Colonic mucosa (tissue), 4 donors: ENCODE measurements at regions not wholly inside any gene's neighbourhood (a gene's known extent, or its start where the extent isn't known, plus 50 kb on each side); places are given as distances from the start of the nearest gene placed in this dataset.
A peak's percentile ranks its signal among the peaks of the same experiment; 100 is the strongest.

Experiments used
- DNase-seq: peaks from one replicate; pipeline ENCODE4 v3.0.0-alpha.2; 2020
- H3K27ac ChIP-seq: fragments of 200-600 bp; one replicate; pipeline ENCODE4 v1.8.0; 2021
- H3K27me3 ChIP-seq: fragments of 200-600 bp; one replicate; pipeline ENCODE4 v1.8.0; 2021
- H3K36me3 ChIP-seq: fragments of 200-600 bp; one replicate; pipeline ENCODE4 v1.8.0; 2021
- H3K4me1 ChIP-seq: fragments of 200-600 bp; one replicate; pipeline ENCODE4 v1.8.0; 2021; ENCODE audit warnings: mild to moderate bottlenecking
- H3K4me3 ChIP-seq: fragments of 200-600 bp; one replicate; pipeline ENCODE4 v1.8.0; 2021
- H3K9ac ChIP-seq, 2 donors: one replicate each; pipeline ENCODE4 v1.7.0; 2013; ENCODE audit warnings: control low read depth in 2 of 2, low read depth in 2 of 2, low read length in 2 of 2
- H3K9me3 ChIP-seq: fragments of 200-600 bp; one replicate; pipeline ENCODE4 v1.8.0; 2021
- CTCF ChIP-seq: fragments of 200-600 bp; IDR thresholded peaks from one replicate; pipeline ENCODE4 v1.8.0; 2022; ENCODE audit warnings: antibody characterized with exemption, mild to moderate bottlenecking
- intact Hi-C: fragments of 100-400 bp; cut with DNase I; formaldehyde crosslinking; loops from one replicate; pipeline ENCODE4 v1.14.1; 2022
- donor health status: healthy.
- donor health status: DM: no; HTN: no; CAD: no.
- donor health status: DM: no; HTN: no; CAD: no.

GRCh38 chr16:9363520-9363919, 272.1 kb downstream of the HAPSTR1 start:
- Histone ChIP-seq H3K27me3 (no peaks in the 10 kb centered on the region), H3K9ac (no peak overlapping the region), H3K9me3 (no peaks in the 10 kb centered on the region), H3K36me3 (no peaks in the 10 kb centered on the region), H3K27ac (no peak overlapping the region), H3K4me3 (no peak overlapping the region), H3K4me1 (no peaks in the 10 kb centered on the region)
- intact Hi-C loops, result no loop called here
- no peak for DNase-seq
- no peak for TF ChIP-seq CTCF

- Histone ChIP-seq H3K9me3 (no peaks in the 10 kb centered on the region), H3K9ac (no peak overlapping the region), H3K36me3 (no peaks in the 10 kb centered on the region), H3K27me3 (no peaks in the 10 kb centered on the region), H3K4me1 (no peaks in the 10 kb centered on the region), H3K27ac (no peak overlapping the region), H3K4me3 (no peak overlapping the region)
- DNase-seq, result no peak
- intact Hi-C loops, result no loop called here
- no peak for TF ChIP-seq CTCF
Measured at GRCh38 chr16:9364721-9365369, 273.4 kb downstream of the HAPSTR1 start.

- Histone ChIP-seq H3K9ac (no peak overlapping the region), H3K4me1 (no peaks in the 10 kb centered on the region), H3K4me3 (no peak overlapping the region), H3K27ac (no peak overlapping the region), H3K36me3 (no peaks in the 10 kb centered on the region), H3K9me3 (no peaks in the 10 kb centered on the region), H3K27me3 (no peaks in the 10 kb centered on the region)
- no peak for TF ChIP-seq CTCF
- intact Hi-C loops, result no loop called here
- DNase-seq, result peak; percentile 38
Measured at GRCh38 chr16:9365370-9365728, 273.9 kb downstream of the HAPSTR1 start.

GRCh38 chr16:9366048-9366969, 274.9 kb downstream of the HAPSTR1 start:
- Histone ChIP-seq H3K9me3 (no peaks in the 10 kb centered on the region), H3K9ac (no peak overlapping the region), H3K27me3 (no peaks in the 10 kb centered on the region), H3K4me3 (no peak overlapping the region), H3K4me1 (no peaks in the 10 kb centered on the region), H3K27ac (no peak overlapping the region), H3K36me3 (no peaks in the 10 kb centered on the region)
- no peak for TF ChIP-seq CTCF
- intact Hi-C loops, result no loop called here
- DNase-seq, result no peak

GRCh38 chr16:9370061-9370491, 278.6 kb downstream of the HAPSTR1 start:
- intact Hi-C loops, result no loop called here
- Histone ChIP-seq H3K4me1 (no peaks in the 10 kb centered on the region), H3K36me3 (no peaks in the 10 kb centered on the region), H3K27me3 (no peaks in the 10 kb centered on the region), H3K4me3 (no peak overlapping the region), H3K9me3 (no peaks in the 10 kb centered on the region), H3K9ac (no peak overlapping the region), H3K27ac (no peak overlapping the region)
- peak; percentile 66 for DNase-seq
- no peak for TF ChIP-seq CTCF
